D721Med (cell line): ENCODE measurements at regions not wholly inside any gene's neighbourhood (a gene's known extent, or its start where the extent isn't known, plus 50 kb on each side); places are given as distances from the start of the nearest gene placed in this dataset.
"Not testable (repeated sequence)": the region's sequence is repeated elsewhere in the genome, so short reads cannot be mapped to it uniquely, and the experiment has no call there.

ENCODE experiments used
- DNase-seq: peaks from one replicate; pipeline ENCODE4 v3.0.0; 2011; ENCODE audit warnings: low spot score; ENCODE audit not compliant: insufficient read length
- FAIRE-seq: peaks from 2 replicates; lab custom pipeline; 2011; peaks lifted over from hg19 to GRCh38; lab: Jason Lieb, UNC
- TF ChIP-seq, protein P1 (sequence below): IDR thresholded peaks from 2 replicates; pipeline ENCODE4 v1.5.1; 2012; ENCODE audit warnings: mild to moderate bottlenecking, control low read depth; ENCODE audit not compliant: insufficient read depth; ENCODE audit errors: missing control alignments

DNA sequence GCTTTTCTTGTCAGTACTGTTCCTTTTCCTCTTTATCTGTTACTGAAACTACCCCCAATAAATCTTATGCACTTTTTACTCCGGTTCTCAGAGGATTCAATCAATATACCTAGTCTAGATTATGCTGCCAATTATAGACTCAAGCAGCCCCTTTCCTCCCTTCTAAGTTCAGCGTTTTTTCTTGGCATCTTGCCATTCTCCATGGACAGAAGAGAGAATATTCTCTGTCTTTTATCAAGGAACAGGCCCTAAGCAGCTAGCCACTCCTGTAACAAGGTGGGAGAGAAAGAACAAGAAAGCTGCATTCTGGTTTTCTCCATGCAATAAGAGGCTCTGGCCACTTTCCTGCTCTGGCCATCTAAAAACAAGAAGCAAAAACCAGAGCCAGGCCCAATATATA is 263.0 kb upstream of the ALG10 start:
- FAIRE-seq = no peak
- no peak for DNase-seq
- TF ChIP-seq, protein P1, sequence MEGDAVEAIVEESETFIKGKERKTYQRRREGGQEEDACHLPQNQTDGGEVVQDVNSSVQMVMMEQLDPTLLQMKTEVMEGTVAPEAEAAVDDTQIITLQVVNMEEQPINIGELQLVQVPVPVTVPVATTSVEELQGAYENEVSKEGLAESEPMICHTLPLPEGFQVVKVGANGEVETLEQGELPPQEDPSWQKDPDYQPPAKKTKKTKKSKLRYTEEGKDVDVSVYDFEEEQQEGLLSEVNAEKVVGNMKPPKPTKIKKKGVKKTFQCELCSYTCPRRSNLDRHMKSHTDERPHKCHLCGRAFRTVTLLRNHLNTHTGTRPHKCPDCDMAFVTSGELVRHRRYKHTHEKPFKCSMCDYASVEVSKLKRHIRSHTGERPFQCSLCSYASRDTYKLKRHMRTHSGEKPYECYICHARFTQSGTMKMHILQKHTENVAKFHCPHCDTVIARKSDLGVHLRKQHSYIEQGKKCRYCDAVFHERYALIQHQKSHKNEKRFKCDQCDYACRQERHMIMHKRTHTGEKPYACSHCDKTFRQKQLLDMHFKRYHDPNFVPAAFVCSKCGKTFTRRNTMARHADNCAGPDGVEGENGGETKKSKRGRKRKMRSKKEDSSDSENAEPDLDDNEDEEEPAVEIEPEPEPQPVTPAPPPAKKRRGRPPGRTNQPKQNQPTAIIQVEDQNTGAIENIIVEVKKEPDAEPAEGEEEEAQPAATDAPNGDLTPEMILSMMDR = no peak

GRCh38 chr12:33763331-33763730 is 259.0 kb upstream of the ALG10 start:
- no peak for FAIRE-seq
- TF ChIP-seq, protein P1 = no peak
- DNase-seq = no peak

DNA sequence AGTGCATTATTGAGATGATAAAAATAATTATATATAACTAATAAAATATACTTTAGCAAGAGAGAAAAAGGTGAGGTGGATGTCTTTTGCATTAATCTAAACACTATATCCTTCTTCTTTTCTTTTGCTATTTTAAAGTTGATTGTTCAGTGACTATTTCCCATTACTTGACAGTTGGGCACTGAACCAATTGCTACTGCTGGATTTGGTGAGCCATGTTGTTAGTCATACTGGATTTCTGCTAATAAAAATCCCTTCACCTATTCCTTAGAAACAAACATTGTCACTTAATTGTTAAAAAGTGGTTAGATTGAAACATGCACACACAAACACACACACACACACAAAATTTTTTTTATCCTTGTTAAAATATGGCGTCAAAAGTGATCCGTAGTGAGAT is 251.6 kb upstream of the ALG10 start:
- no peak for DNase-seq
- FAIRE-seq = no peak
- TF ChIP-seq, protein P1 = no peak

- TF ChIP-seq, protein P1 = no peak
- FAIRE-seq = no peak
- DNase-seq = no peak
Observed at GRCh38 chr12:33771889-33772288, 250.4 kb upstream of the ALG10 start.

- not testable (repeated sequence) for FAIRE-seq
Observed at GRCh38 chr12:33773091-33773490, 249.2 kb upstream of the ALG10 start.

GRCh38 chr12:33786532-33786931 is 235.8 kb upstream of the ALG10 start:
- no peak for FAIRE-seq
- TF ChIP-seq, protein P1 = no peak

More at GRCh38 chr12:33773091-33773490, 249.2 kb upstream of the ALG10 start:
- not testable (repeated sequence) for DNase-seq

DNA sequence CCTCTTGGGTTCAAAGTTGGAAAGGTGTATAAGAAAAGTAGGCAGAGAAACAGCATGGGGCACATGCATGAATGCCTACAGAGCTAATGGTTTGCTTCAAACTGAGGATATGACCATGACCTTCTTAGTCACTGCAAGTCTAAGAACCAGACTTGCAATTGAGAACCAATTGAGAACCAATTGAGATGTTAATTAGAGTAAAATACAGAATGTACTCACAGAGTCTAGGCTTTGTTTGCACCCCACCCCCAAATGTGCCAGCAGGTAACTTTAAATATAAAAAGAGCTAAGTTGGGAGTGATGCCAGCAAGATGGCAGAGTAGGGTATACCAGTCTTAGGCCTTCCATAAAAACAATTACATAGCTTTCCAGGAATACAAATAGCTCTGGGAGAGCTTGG is 227.3 kb upstream of the ALG10 start:
- TF ChIP-seq, protein P1 = no peak
- FAIRE-seq = no peak
- no peak for DNase-seq

More at GRCh38 chr12:33786532-33786931, 235.8 kb upstream of the ALG10 start:
- DNase-seq = no peak

GRCh38 chr12:33795536-33795935 is 226.8 kb upstream of the ALG10 start:
- no peak for FAIRE-seq
- DNase-seq = no peak
- TF ChIP-seq, protein P1 = no peak
